GM19463 (cell line): ENCODE measurements at regions not wholly inside any gene's neighbourhood (a gene's known extent, or its start where the extent isn't known, plus 50 kb on each side); places are given as distances from the start of the nearest gene placed in this dataset.
"Not testable (repeated sequence)": the region's sequence is repeated elsewhere in the genome, so short reads cannot be mapped to it uniquely, and the experiment has no call there.

Experiments used
- ATAC-seq: cut with Tn5 transposase; IDR thresholded peaks from one replicate; pipeline ENCODE4 v1.9.1; 2021; ENCODE audit warnings: mild to moderate bottlenecking, moderate library complexity; ENCODE audit not compliant: unreplicated experiment

GRCh38 chr16:29330623-29331022 lies 75.9 kb downstream of the NPIPB11 start:
- not testable (repeated sequence) for ATAC-seq

GRCh38 chr16:29328528-29328927 lies 78.0 kb downstream of the NPIPB11 start:
- not testable (repeated sequence) for ATAC-seq

- not testable (repeated sequence) for ATAC-seq
Measured at GRCh38 chr16:29327631-29328408, 78.7 kb downstream of the NPIPB11 start.

DNA sequence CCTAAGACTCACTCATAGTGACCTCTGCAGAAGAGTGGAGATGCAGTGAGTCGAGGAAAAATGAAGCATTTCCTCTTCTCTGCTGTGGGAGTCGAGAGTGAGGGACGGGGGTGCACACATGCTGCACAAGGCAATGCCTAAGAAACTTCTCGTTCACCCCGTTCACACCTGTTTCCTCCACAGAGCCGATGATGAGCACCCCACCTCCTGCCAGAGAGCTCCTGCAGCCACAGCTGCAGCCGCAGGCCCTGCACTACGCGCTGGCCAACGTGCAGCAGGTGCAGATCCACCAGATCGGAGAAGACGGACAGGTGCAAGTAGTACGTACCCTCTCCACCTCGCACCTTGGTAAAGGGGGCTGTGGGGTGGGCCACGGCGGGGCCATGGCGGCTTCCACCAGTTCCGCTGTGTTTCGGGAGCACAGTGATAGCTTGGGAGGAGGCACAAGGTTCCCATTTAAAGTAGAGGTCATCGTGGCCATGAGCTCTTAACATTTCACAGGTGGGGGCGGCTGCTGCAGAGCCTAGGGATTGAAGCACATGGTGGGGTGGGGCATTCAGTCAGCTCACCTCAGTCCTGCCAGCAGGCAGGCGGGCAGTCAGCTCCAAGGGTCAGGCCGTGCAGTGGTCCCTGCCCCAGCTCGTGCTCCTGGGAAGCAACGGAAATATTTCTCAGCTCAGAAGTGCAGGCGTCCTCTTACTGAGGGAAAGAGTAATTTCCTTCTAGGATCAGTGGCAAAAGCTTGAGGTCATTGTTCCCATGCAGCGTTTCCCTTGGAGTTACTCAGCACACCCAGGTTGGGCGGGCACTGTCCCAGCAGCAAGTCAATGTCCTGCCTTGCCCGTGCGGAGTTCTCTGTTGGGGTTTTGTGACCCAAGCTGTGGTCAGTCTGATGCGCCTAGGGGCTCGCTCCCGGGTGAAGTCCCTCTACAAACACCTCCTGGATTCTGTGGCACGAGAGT lies 80.1 kb downstream of the NPIPB11 start:
- ATAC-seq = not testable (repeated sequence)

DNA sequence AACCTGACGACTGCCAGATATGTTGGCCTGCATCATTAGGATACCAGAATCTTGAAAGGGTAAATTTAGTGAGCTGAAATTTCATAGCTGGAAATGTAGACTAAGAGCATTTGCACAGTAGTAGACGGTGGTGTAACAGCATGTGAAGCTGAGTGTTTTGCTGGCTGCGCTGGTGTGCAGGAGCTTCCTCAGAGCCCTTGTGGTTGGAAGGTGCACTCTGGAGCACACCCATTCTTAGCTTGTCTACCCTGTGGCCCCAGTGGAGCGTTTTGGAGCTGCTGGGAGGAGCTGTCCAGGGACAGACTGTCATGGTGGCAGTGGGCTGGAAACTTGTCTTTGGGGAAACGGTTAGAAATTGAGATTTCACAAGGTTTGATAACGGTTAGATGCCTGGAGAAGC lies 82.8 kb downstream of the NPIPB11 start:
- ATAC-seq = not testable (repeated sequence)

DNA sequence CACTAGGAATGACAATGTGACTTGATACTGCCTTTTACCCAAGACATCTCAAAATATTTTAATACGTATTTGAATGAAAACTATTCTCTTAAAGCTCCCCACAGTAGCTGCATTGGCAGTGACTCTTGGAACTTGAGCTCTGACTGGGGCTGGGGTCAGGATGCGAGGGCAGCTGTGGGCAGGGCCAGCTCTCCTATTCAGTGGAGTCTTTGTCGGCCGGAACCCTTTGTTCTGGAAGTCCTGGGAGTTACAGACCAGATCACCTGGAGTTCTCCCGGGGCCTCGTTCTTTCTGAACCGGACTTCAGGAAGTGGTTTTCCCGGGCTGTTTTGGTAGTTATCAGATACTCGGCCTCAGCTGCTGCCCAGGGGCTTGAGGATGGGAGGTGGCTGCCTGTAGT lies 84.9 kb downstream of the NPIPB11 start:
- no peak for ATAC-seq

DNA sequence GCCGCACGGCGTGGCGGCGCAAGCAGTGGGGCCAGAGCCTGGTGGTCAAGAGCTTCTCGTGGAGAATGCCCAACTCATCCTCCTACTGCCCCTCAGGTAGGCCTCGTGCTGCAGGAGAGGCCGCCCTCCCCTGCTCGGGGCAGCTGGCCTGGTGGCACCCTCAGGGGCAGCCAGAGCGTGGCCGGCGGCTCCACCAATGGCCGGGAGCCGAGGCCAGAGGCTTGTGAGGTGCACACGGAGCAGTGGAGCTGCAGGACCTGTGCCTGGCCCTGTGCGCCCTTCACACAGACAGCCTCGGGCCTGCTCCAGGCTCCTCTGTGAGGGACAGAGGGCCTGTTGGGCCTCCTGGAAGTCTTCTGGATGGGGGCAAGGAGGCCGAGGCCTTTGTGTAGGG lies 85.5 kb downstream of the NPIPB11 start:
- ATAC-seq = no peak

GRCh38 chr16:29320274-29320999 lies 86.1 kb downstream of the NPIPB11 start:
- ATAC-seq = no peak

GRCh38 chr16:29319726-29320125 lies 86.8 kb downstream of the NPIPB11 start:
- no peak for ATAC-seq

- not testable (repeated sequence) for ATAC-seq
Measured at GRCh38 chr16:29318561-29318968, 87.9 kb downstream of the NPIPB11 start.

- ATAC-seq = no peak
Measured at GRCh38 chr16:29318037-29318436, 88.5 kb downstream of the NPIPB11 start.

GRCh38 chr16:29317269-29317668 lies 89.2 kb downstream of the NPIPB11 start:
- ATAC-seq = no peak

DNA sequence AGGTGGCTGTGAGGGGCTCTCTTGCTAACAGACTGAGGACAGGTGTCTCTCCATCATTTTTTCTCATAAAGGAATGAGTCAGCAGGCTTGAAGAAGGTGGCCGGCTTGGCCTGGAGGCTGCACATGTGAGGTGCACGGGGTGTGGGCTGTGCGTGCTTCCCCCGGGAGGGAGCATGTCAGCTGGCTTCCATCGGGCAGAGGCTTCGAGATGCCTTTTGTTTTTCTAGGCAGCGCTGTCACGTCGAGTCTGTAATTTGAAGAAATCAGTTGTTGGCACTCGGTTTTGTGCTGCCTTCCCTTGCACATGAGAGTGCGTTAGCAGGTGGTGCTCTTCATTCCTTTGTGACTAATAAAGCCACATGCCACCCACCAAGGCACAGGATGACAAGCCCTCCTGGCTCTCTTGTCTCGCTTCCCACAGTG lies 89.7 kb downstream of the NPIPB11 start:
- no peak for ATAC-seq

GRCh38 chr16:29315916-29316517 lies 90.5 kb downstream of the NPIPB11 start:
- ATAC-seq = no peak

DNA sequence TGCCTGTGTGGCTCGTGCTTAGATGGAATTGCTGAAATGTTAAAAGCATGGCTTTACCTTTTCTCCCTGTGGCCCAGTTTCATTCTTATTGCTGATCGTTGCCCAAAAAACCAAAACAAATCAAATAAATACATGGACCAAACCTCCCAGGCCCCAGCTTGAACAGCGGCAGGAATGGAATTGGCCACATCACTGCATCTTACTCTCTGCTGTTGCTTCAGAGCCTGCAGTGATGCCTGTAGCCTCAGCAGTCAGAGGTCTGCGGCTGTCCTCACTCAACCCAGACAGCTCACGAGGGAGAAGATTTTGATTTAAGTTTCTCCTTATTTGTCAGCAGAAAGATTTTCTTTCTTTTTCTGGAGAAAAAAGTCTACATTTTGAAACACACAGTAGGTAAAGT lies 91.5 kb downstream of the NPIPB11 start:
- no peak for ATAC-seq

GRCh38 chr16:29314292-29314934 lies 92.1 kb downstream of the NPIPB11 start:
- ATAC-seq = no peak

- ATAC-seq = no peak
Measured at GRCh38 chr16:29313559-29314048, 92.9 kb downstream of the NPIPB11 start.

DNA sequence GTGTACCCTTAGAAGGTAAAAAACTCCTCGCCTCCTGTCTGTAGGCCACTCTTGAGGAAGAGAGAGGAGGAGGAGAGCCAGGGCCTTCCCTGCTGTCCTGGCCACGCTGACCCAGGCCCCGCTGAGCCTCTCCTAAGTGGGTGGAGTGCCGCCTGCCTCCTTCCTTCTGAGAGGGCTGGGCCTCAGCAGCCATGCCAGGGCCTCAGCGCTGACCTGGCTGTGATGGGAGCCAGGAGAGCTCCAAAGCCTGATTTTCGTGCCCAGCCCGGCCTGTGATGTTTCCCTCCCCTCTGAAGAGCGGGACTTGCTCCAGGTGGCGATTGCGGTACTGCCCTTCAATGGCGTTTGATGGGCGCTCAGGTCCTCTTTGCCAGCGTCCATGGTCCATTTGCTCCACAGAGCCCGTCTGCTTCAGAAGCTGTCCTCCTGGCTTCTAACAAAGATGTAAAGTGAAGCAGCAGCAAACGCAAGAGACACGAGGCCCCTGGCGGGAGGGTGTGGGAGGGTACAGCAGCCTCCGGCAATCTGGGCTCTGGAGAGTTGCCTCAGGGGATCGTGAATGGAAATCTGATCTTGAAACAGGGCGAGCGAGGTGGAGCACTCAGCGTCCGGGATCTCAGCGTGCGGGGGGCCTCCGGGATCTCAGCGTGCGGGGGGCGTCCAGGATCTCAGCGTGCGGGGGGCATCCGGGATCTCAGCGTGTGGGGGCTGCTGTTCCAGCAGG lies 93.5 kb downstream of the NPIPB11 start:
- ATAC-seq = no peak

- not testable (repeated sequence) for ATAC-seq
Measured at GRCh38 chr16:29312345-29312675, 94.2 kb downstream of the NPIPB11 start.
